NB4 (cell line): ENCODE measurements at regions not wholly inside any gene's neighbourhood (a gene's known extent, or its start where the extent isn't known, plus 50 kb on each side); places are given as distances from the start of the nearest gene placed in this dataset.

ENCODE experiments used
- POLR2A ChIP-seq: IDR thresholded peaks from 2 replicates; pipeline ENCODE4 v1.6.1; 2011; ENCODE audit warnings: mild to moderate bottlenecking; ENCODE audit not compliant: insufficient read length; ENCODE audit errors: extremely low read depth
- TF ChIP-seq, protein P1 (sequence below): IDR thresholded peaks from one replicate; pipeline ENCODE4 v1.5.1; 2012; ENCODE audit warnings: low read depth, low read length
- TF ChIP-seq, protein P2 (sequence below): IDR thresholded peaks from 2 replicates; pipeline ENCODE4 v1.6.1; 2011; ENCODE audit warnings: low read depth, low read length

DNA sequence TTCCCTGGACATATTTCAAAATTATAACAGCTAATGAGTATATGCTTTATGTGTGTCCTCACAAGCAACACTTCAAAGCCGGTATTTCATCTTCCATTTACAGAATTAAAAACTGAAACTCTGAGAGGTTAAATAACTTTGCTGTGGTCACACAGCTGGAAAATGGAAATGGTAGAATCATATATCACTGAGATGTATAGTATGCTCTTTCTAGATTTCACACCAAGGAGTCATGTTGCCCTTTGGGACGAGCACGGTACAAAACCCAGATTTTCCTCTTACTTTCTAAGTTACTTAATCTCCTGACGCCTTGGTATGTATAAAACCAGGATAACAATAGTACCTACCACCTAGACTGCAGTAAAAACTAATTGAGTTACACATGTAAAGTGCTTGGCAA, 152.6 kb upstream of the GRIP1 start:
- TF ChIP-seq, protein P1, sequence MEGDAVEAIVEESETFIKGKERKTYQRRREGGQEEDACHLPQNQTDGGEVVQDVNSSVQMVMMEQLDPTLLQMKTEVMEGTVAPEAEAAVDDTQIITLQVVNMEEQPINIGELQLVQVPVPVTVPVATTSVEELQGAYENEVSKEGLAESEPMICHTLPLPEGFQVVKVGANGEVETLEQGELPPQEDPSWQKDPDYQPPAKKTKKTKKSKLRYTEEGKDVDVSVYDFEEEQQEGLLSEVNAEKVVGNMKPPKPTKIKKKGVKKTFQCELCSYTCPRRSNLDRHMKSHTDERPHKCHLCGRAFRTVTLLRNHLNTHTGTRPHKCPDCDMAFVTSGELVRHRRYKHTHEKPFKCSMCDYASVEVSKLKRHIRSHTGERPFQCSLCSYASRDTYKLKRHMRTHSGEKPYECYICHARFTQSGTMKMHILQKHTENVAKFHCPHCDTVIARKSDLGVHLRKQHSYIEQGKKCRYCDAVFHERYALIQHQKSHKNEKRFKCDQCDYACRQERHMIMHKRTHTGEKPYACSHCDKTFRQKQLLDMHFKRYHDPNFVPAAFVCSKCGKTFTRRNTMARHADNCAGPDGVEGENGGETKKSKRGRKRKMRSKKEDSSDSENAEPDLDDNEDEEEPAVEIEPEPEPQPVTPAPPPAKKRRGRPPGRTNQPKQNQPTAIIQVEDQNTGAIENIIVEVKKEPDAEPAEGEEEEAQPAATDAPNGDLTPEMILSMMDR, result no peak
- TF ChIP-seq POLR2A, result no peak
- TF ChIP-seq, protein P2, sequence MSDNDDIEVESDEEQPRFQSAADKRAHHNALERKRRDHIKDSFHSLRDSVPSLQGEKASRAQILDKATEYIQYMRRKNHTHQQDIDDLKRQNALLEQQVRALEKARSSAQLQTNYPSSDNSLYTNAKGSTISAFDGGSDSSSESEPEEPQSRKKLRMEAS, result no peak
